SK-N-SH (cell line): ENCODE measurements at regions not wholly inside any gene's neighbourhood (a gene's known extent, or its start where the extent isn't known, plus 50 kb on each side); places are given as distances from the start of the nearest gene placed in this dataset.

Source experiments
- CTCF ChIA-PET: fragments of 300-600, 350-600 bp; formaldehyde crosslinking; extraction: SDS; loops from one replicate; lab custom pipeline; 2021; lab: Yijun Ruan, JAX
- POLR2A ChIA-PET: fragments of 350-600 bp; sonication (Branson Sonifier 250); formaldehyde crosslinking; extraction: SDS; loops from one replicate; lab custom pipeline; 2020; ENCODE audit warnings: antibody characterized with exemption, inconsistent platforms; lab: Yijun Ruan, JAX
- DNase-seq: peaks from one replicate; pipeline ENCODE4 v3.0.0; 2012
- H2AFZ ChIP-seq: fragments of 200-600 bp; sonication (generic); 2 replicates; pipeline ENCODE4 v1.8.1; 2016; ENCODE audit warnings: antibody characterized with exemption, mild to moderate bottlenecking, low read depth
- H3F3A ChIP-seq: fragments of 200-600 bp; sonication (generic); replicated peaks from 2 replicates; pipeline ENCODE3; 2016; ENCODE audit warnings: antibody characterized with exemption, mild to moderate bottlenecking; ENCODE audit not compliant: insufficient read depth
- H3K27ac ChIP-seq, 2 experiments: fragments of 200-500 bp in 1 of 2; fragments of 200-600 bp in 1 of 2; sonication (Bioruptor generic) in 1 of 2; sonication (generic), shearing (Covaris generic) in 1 of 2; 2 replicates each; pipeline versions ENCODE4 v1.5.1 to v1.6.1; 2014 to 2016; ENCODE audit warnings: low read depth in 2 of 2, inconsistent platforms in 1 of 2, low read length in 1 of 2, mild to moderate bottlenecking in 1 of 2, mixed read lengths in 1 of 2
- H3K27me3 ChIP-seq: fragments of 200-600 bp; sonication (generic), shearing (Covaris generic); 2 replicates; pipeline ENCODE4 v1.6.1; 2016; ENCODE audit warnings: mixed run types; ENCODE audit not compliant: insufficient read depth
- H3K36me3 ChIP-seq, 2 experiments: fragments of 200-500 bp in 1 of 2; fragments of 200-600 bp in 1 of 2; sonication (Bioruptor generic) in 1 of 2; sonication (generic) in 1 of 2; replicated peaks in 1 of 2; 2 replicates each; pipeline versions ENCODE3 to v1.5.1; 2014 to 2016; ENCODE audit warnings: low read length in 1 of 2, mild to moderate bottlenecking in 1 of 2; ENCODE audit not compliant: insufficient read depth in 2 of 2, control insufficient read depth in 1 of 2
- H3K4me1 ChIP-seq, 2 experiments: fragments of 200-500 bp in 1 of 2; fragments of 200-600 bp in 1 of 2; sonication (Bioruptor generic) in 1 of 2; sonication (generic), shearing (Covaris generic) in 1 of 2; 2 replicates each; pipeline versions ENCODE4 v1.5.1 to v1.6.1; 2014 to 2016; ENCODE audit warnings: low read depth in 1 of 2, low read length in 1 of 2, mixed run types in 1 of 2; ENCODE audit not compliant: insufficient read depth in 2 of 2, control insufficient read depth in 1 of 2
- H3K4me2 ChIP-seq: fragments of 200-600 bp; sonication (generic), shearing (Covaris generic); 2 replicates; pipeline ENCODE4 v1.6.1; 2017; ENCODE audit warnings: mixed run types
- H3K4me3 ChIP-seq, 2 experiments: fragments of 200-500 bp in 1 of 2; fragments of 200-600 bp in 1 of 2; sonication (Bioruptor generic) in 1 of 2; sonication (generic), shearing (Covaris generic) in 1 of 2; 2 replicates each; pipeline versions ENCODE4 v1.5.1 to v1.8.1; 2014 to 2016; ENCODE audit warnings: low read depth in 2 of 2, inconsistent platforms in 1 of 2, low read length in 1 of 2, mild to moderate bottlenecking in 1 of 2, mixed read lengths in 1 of 2, moderate library complexity in 1 of 2
- H3K79me2 ChIP-seq: fragments of 200-600 bp; sonication (generic); 2 replicates; pipeline ENCODE4 v1.8.1; 2017; ENCODE audit warnings: mild to moderate bottlenecking; ENCODE audit not compliant: insufficient read depth
- H3K9ac ChIP-seq: fragments of 200-600 bp; sonication (generic); 2 replicates; pipeline ENCODE4 v1.6.1; 2017; ENCODE audit warnings: mixed run types
- H3K9me2 ChIP-seq: fragments of 200-600 bp; sonication (generic); 2 replicates; pipeline ENCODE4 v1.6.1; 2017; ENCODE audit warnings: mixed run types
- H3K9me3 ChIP-seq: fragments of 200-600 bp; sonication (generic); 2 replicates; pipeline ENCODE4 v1.6.1; 2017; ENCODE audit warnings: mixed run types, mild to moderate bottlenecking, moderate library complexity
- H4K20me1 ChIP-seq: fragments of 200-600 bp; sonication (generic); 2 replicates; pipeline ENCODE4 v1.6.1; 2017; ENCODE audit warnings: mild to moderate bottlenecking, mixed run types; ENCODE audit not compliant: insufficient read depth
- EZH2phosphoT487 ChIP-seq: fragments of 200-600 bp; sonication (generic); IDR thresholded peaks from 2 replicates; pipeline ENCODE4 v1.6.1; 2017; ENCODE audit warnings: low read depth, mixed run types, mild to moderate bottlenecking, antibody characterized with exemption, moderate library complexity, borderline replicate concordance
- FOXM1 ChIP-seq: IDR thresholded peaks from 2 replicates; pipeline ENCODE4 v1.4.0; 2012; ENCODE audit warnings: low read depth, mild to moderate bottlenecking
- JUND ChIP-seq: IDR thresholded peaks from 2 replicates; pipeline ENCODE4 v1.4.0; 2012
- NRF1 ChIP-seq: IDR thresholded peaks from 2 replicates; pipeline ENCODE4 v1.6.1; 2012; ENCODE audit warnings: low read depth, mild to moderate bottlenecking, low read length
- POLR2AphosphoS5 ChIP-seq: IDR thresholded peaks from 2 replicates; pipeline ENCODE4 v1.6.1; 2012; ENCODE audit warnings: low read depth, low read length
- RAD21 ChIP-seq: IDR thresholded peaks from 2 replicates; pipeline ENCODE4 v1.6.1; 2012; ENCODE audit warnings: mild to moderate bottlenecking, low read length
- RFX5 ChIP-seq: IDR thresholded peaks from 2 replicates; pipeline ENCODE4 v1.6.1; 2012; ENCODE audit warnings: mild to moderate bottlenecking, improper control_type of control experiment, low read length
- RXRA ChIP-seq: IDR thresholded peaks from 2 replicates; pipeline ENCODE4 v1.4.0; 2012; ENCODE audit warnings: low read depth, mild to moderate bottlenecking, borderline replicate concordance
- SMC3 ChIP-seq: IDR thresholded peaks from 2 replicates; pipeline ENCODE4 v1.6.1; 2012; ENCODE audit warnings: low read depth, low read length, improper control_type of control experiment
- TAF1 ChIP-seq: IDR thresholded peaks from 2 replicates; pipeline ENCODE4 v1.6.1; 2012; ENCODE audit warnings: low read depth, mild to moderate bottlenecking, low read length, moderate library complexity, borderline replicate concordance
- TEAD4 ChIP-seq: IDR thresholded peaks from 2 replicates; pipeline ENCODE4 v1.4.0; 2012; ENCODE audit warnings: mild to moderate bottlenecking, borderline replicate concordance; ENCODE audit not compliant: insufficient read depth
- WGBS: methylation state at CpG from one replicate; pipeline ENCODE4 v1.1.6; 2017; ENCODE audit warnings: low lambda C conversion rate; 5-methylcytosine and 5-hydroxymethylcytosine counted together
- TF ChIP-seq, protein P1 (sequence below): fragments of 150-350 bp; IDR thresholded peaks from 2 replicates; pipeline ENCODE4 v1.6.1; 2017; ENCODE audit warnings: antibody characterized with exemption, low read length, low read depth, borderline replicate concordance
- TF ChIP-seq, protein P2 (sequence below): IDR thresholded peaks from 2 replicates; pipeline ENCODE4 v1.6.1; 2012; ENCODE audit warnings: mild to moderate bottlenecking, low read depth, low read length, moderate library complexity
- TF ChIP-seq, protein P3 (sequence below): IDR thresholded peaks from 2 replicates; pipeline ENCODE4 v1.4.0; 2012; ENCODE audit warnings: low read depth, borderline replicate concordance
- TF ChIP-seq, protein P4 (sequence below): fragments of 200-600 bp; sonication (generic); IDR thresholded peaks from 2 replicates; pipeline ENCODE4 v1.6.1; 2017; ENCODE audit warnings: antibody characterized with exemption, mild to moderate bottlenecking, moderate library complexity
- TF ChIP-seq, protein P5 (sequence below): IDR thresholded peaks from 2 replicates; pipeline ENCODE4 v1.4.0; 2012; ENCODE audit warnings: low read depth

DNA sequence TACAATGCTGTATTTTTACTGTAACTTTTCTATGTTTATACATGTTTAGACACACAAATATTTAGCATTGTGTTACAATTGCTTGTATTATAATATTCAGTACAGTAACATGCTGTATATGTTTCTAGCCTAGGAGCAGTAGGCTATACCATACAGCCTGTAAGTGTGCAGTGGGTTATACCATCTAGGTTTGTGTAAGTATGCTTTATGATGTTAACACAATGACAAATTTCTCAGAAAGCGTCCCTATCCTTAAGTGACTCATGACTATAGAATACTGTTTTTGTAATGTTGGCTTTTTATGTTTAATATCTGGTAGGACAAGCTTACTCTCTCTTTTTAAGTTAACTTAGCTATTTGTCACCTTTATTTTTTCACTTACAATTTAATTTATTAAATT lies 127.5 kb upstream of the THRB start:
- Histone ChIP-seq H3K27me3 (no peaks in the 10 kb centered on the region), H3F3A (no peaks in the 10 kb centered on the region), H3K36me3 (no peaks in the 10 kb centered on the region), H3K4me1 (no peaks in the 10 kb centered on the region), H3K4me2 (no peak overlapping the region), H3K27ac (no peak overlapping the region), H3K4me3 (no peak overlapping the region), H3K9me2 (no peaks in the 10 kb centered on the region), H2AFZ (no peak overlapping the region), H3K9ac (no peak overlapping the region), H3K79me2 (no peaks in the 10 kb centered on the region), H4K20me1 (no peaks in the 10 kb centered on the region), H3K9me3 (no peaks in the 10 kb centered on the region)
- ChIA-PET POLR2A (no interaction called here), CTCF (interaction anchor here (1.1 kb wide), 1 partner anchor 623 kb away, joined by 3 read pairs; no protein-coding TSS in a partner anchor)
- DNase-seq = no peak
- TF ChIP-seq, protein P1, sequence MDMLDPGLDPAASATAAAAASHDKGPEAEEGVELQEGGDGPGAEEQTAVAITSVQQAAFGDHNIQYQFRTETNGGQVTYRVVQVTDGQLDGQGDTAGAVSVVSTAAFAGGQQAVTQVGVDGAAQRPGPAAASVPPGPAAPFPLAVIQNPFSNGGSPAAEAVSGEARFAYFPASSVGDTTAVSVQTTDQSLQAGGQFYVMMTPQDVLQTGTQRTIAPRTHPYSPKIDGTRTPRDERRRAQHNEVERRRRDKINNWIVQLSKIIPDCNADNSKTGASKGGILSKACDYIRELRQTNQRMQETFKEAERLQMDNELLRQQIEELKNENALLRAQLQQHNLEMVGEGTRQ = no peak
- TF ChIP-seq, protein P2, sequence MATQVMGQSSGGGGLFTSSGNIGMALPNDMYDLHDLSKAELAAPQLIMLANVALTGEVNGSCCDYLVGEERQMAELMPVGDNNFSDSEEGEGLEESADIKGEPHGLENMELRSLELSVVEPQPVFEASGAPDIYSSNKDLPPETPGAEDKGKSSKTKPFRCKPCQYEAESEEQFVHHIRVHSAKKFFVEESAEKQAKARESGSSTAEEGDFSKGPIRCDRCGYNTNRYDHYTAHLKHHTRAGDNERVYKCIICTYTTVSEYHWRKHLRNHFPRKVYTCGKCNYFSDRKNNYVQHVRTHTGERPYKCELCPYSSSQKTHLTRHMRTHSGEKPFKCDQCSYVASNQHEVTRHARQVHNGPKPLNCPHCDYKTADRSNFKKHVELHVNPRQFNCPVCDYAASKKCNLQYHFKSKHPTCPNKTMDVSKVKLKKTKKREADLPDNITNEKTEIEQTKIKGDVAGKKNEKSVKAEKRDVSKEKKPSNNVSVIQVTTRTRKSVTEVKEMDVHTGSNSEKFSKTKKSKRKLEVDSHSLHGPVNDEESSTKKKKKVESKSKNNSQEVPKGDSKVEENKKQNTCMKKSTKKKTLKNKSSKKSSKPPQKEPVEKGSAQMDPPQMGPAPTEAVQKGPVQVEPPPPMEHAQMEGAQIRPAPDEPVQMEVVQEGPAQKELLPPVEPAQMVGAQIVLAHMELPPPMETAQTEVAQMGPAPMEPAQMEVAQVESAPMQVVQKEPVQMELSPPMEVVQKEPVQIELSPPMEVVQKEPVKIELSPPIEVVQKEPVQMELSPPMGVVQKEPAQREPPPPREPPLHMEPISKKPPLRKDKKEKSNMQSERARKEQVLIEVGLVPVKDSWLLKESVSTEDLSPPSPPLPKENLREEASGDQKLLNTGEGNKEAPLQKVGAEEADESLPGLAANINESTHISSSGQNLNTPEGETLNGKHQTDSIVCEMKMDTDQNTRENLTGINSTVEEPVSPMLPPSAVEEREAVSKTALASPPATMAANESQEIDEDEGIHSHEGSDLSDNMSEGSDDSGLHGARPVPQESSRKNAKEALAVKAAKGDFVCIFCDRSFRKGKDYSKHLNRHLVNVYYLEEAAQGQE = no peak
- TF ChIP-seq, protein P3, sequence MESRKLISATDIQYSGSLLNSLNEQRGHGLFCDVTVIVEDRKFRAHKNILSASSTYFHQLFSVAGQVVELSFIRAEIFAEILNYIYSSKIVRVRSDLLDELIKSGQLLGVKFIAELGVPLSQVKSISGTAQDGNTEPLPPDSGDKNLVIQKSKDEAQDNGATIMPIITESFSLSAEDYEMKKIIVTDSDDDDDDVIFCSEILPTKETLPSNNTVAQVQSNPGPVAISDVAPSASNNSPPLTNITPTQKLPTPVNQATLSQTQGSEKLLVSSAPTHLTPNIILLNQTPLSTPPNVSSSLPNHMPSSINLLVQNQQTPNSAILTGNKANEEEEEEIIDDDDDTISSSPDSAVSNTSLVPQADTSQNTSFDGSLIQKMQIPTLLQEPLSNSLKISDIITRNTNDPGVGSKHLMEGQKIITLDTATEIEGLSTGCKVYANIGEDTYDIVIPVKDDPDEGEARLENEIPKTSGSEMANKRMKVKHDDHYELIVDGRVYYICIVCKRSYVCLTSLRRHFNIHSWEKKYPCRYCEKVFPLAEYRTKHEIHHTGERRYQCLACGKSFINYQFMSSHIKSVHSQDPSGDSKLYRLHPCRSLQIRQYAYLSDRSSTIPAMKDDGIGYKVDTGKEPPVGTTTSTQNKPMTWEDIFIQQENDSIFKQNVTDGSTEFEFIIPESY = no peak
- no peak for TF ChIP-seq RFX5
- no peak for TF ChIP-seq RXRA
- no peak for TF ChIP-seq FOXM1
- TF ChIP-seq NRF1 = no peak
- TF ChIP-seq JUND = no peak
- TF ChIP-seq SMC3 = no peak
- no peak for TF ChIP-seq RAD21
- no peak for TF ChIP-seq TAF1
- TF ChIP-seq, protein P4, sequence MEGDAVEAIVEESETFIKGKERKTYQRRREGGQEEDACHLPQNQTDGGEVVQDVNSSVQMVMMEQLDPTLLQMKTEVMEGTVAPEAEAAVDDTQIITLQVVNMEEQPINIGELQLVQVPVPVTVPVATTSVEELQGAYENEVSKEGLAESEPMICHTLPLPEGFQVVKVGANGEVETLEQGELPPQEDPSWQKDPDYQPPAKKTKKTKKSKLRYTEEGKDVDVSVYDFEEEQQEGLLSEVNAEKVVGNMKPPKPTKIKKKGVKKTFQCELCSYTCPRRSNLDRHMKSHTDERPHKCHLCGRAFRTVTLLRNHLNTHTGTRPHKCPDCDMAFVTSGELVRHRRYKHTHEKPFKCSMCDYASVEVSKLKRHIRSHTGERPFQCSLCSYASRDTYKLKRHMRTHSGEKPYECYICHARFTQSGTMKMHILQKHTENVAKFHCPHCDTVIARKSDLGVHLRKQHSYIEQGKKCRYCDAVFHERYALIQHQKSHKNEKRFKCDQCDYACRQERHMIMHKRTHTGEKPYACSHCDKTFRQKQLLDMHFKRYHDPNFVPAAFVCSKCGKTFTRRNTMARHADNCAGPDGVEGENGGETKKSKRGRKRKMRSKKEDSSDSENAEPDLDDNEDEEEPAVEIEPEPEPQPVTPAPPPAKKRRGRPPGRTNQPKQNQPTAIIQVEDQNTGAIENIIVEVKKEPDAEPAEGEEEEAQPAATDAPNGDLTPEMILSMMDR = no peak
- TF ChIP-seq EZH2phosphoT487 = no peak
- TF ChIP-seq, protein P5, sequence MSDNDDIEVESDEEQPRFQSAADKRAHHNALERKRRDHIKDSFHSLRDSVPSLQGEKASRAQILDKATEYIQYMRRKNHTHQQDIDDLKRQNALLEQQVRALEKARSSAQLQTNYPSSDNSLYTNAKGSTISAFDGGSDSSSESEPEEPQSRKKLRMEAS = no peak
- TF ChIP-seq TEAD4 = no peak
- no peak for TF ChIP-seq POLR2AphosphoS5
- WGBS = 50% methylated on average over 1 of the region's 1 CpG
